Activated T-cell treated with anti-CD3 and anti-CD28 coated beads, Interleukin-2, amount 50 U/mL, for 4 hours (primary cell): ENCODE measurements at regions not wholly inside any gene's neighbourhood (a gene's known extent, or its start where the extent isn't known, plus 50 kb on each side); places are given as distances from the start of the nearest gene placed in this dataset.
"Not testable (repeated sequence)": the region's sequence is repeated elsewhere in the genome, so short reads cannot be mapped to it uniquely, and the experiment has no call there.

Experiments used
- ATAC-seq, 2 donors: fragments of 200-7000 bp; cut with Tn5 transposase; one replicate each; pipeline ENCODE4 v1.10.0; 2021
- DNase-seq: peaks from one replicate; pipeline ENCODE4 v3.0.0-alpha.2; 2020
- H3K27me3 Mint-ChIP-seq: one replicate; pipeline ENCODE4 v1.8.0; 2021; ENCODE audit warnings: low read depth, mixed read lengths
- H3K36me3 Mint-ChIP-seq: one replicate; pipeline ENCODE4 v1.8.0; 2022; ENCODE audit warnings: mixed read lengths; ENCODE audit not compliant: insufficient read depth
- H3K4me1 Mint-ChIP-seq: one replicate; pipeline ENCODE4 v1.8.0; 2021; ENCODE audit warnings: low read depth, mixed read lengths
- H3K4me3 Mint-ChIP-seq: one replicate; pipeline ENCODE4 v1.8.0; 2021; ENCODE audit warnings: mild to moderate bottlenecking, moderate library complexity, mixed read lengths
- H3K9me3 Mint-ChIP-seq: one replicate; pipeline ENCODE4 v1.8.0; 2021; ENCODE audit warnings: mixed read lengths

- H3K4me1 Mint-ChIP-seq, DNase-seq, H3K36me3 Mint-ChIP-seq, ATAC-seq, H3K4me3 Mint-ChIP-seq: not testable (repeated sequence)
- H3K9me3 Mint-ChIP-seq: peaks cover 11% of the 10 kb centered on the region
- peaks cover 22% of the 10 kb centered on the region for H3K27me3 Mint-ChIP-seq
These were observed 50.7 kb upstream of the GATA2 start for GRCh38 chr3:128543570-128544174.
